Smooth muscle cell (in vitro differentiated cells): ENCODE measurements at regions not wholly inside any gene's neighbourhood (a gene's known extent, or its start where the extent isn't known, plus 50 kb on each side); places are given as distances from the start of the nearest gene placed in this dataset.

Source experiments
- DNase-seq: peaks from one replicate; lab custom pipeline; 2025; ENCODE audit not compliant: unreplicated experiment; lab: John Stamatoyannopoulos, UW
- H2AFZ ChIP-seq: fragments of 200-600 bp; sonication (generic); 2 replicates; pipeline ENCODE4 v1.6.0; 2016; ENCODE audit warnings: antibody characterized with exemption, low read depth, mild to moderate bottlenecking
- H3F3A ChIP-seq: fragments of 200-600 bp; sonication (generic); 2 replicates; pipeline ENCODE4 v1.6.0; 2017; ENCODE audit warnings: antibody characterized with exemption, low read depth
- H3K27ac ChIP-seq: fragments of 200-600 bp; sonication (generic); 2 replicates; pipeline ENCODE4 v1.5.1; 2016; ENCODE audit warnings: low read depth, mild to moderate bottlenecking
- H3K27me3 ChIP-seq: fragments of 200-600 bp; sonication (generic); 2 replicates; pipeline ENCODE4 v1.6.1; 2016; ENCODE audit warnings: low read depth, mild to moderate bottlenecking
- H3K36me3 ChIP-seq: fragments of 200-600 bp; sonication (generic); 2 replicates; pipeline ENCODE4 v1.5.1; 2016; ENCODE audit warnings: low read depth
- H3K4me1 ChIP-seq: fragments of 200-600 bp; sonication (generic); 2 replicates; pipeline ENCODE4 v1.5.1; 2016; ENCODE audit warnings: low read depth
- H3K4me2 ChIP-seq: fragments of 200-600 bp; sonication (generic); 2 replicates; pipeline ENCODE4 v1.6.0; 2016; ENCODE audit warnings: mild to moderate bottlenecking
- H3K4me3 ChIP-seq: fragments of 200-600 bp; sonication (generic); 2 replicates; pipeline ENCODE4 v1.5.1; 2016; ENCODE audit warnings: mild to moderate bottlenecking
- H3K79me2 ChIP-seq: fragments of 200-600 bp; sonication (generic); 2 replicates; pipeline ENCODE4 v1.6.0; 2016; ENCODE audit warnings: low read depth, mild to moderate bottlenecking
- H3K9ac ChIP-seq: fragments of 200-600 bp; sonication (generic); 2 replicates; pipeline ENCODE4 v1.6.0; 2016; ENCODE audit warnings: low read depth
- H3K9me3 ChIP-seq: fragments of 200-600 bp; sonication (generic); replicated peaks from 2 replicates; pipeline ENCODE4 v1.5.1; 2016; ENCODE audit warnings: low read depth
- H4K20me1 ChIP-seq: fragments of 200-600 bp; sonication (generic); 2 replicates; pipeline ENCODE4 v1.6.0; 2016; ENCODE audit warnings: low read depth
- WGBS: methylation state at CpG from one replicate; pipeline ENCODE4 v1.1.7; 2016; ENCODE audit warnings: low lambda C conversion rate; 5-methylcytosine and 5-hydroxymethylcytosine counted together
- TF ChIP-seq, protein P1 (sequence below): fragments of 200-600 bp; sonication (generic); IDR thresholded peaks from 2 replicates; pipeline ENCODE4 v1.5.1; 2017; ENCODE audit warnings: borderline replicate concordance, mild to moderate bottlenecking, antibody characterized with exemption; ENCODE audit not compliant: insufficient read depth, poor library complexity, severe bottlenecking

DNA sequence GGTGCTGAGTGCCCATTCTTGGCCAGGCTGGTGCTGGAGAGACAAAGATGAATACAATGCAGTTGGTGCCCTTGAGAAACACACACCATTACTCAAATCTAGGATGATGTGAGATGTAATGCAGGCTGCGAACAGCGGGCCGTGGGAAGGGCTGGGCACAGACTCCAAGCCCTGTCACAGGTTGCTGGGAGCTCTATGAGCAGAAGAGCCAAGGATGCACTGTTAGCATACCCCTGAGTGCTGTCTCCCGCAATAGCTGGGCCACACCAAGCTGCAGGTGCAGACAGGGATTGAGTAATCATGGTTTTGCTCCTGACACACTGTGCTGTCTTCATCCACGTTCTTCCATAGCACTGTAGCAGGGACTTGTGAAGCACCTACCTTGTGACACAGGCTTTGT lies 247.5 kb upstream of the CRY1 start:
- Histone ChIP-seq H3K79me2 (no peaks in the 10 kb centered on the region), H3K4me2 (no peak overlapping the region), H3K9ac (no peak overlapping the region), H3F3A (no peaks in the 10 kb centered on the region), H2AFZ (no peak overlapping the region), H3K4me1 (no peaks in the 10 kb centered on the region), H3K9me3 (no peaks in the 10 kb centered on the region), H3K27ac (no peak overlapping the region), H3K4me3 (no peak overlapping the region), H3K36me3 (no peaks in the 10 kb centered on the region), H4K20me1 (no peaks in the 10 kb centered on the region), H3K27me3 (peaks cover 27% of the 10 kb centered on the region)
- no peak for DNase-seq
- WGBS: 93% methylated on average over 5 of the region's 5 CpGs
- TF ChIP-seq, protein P1, sequence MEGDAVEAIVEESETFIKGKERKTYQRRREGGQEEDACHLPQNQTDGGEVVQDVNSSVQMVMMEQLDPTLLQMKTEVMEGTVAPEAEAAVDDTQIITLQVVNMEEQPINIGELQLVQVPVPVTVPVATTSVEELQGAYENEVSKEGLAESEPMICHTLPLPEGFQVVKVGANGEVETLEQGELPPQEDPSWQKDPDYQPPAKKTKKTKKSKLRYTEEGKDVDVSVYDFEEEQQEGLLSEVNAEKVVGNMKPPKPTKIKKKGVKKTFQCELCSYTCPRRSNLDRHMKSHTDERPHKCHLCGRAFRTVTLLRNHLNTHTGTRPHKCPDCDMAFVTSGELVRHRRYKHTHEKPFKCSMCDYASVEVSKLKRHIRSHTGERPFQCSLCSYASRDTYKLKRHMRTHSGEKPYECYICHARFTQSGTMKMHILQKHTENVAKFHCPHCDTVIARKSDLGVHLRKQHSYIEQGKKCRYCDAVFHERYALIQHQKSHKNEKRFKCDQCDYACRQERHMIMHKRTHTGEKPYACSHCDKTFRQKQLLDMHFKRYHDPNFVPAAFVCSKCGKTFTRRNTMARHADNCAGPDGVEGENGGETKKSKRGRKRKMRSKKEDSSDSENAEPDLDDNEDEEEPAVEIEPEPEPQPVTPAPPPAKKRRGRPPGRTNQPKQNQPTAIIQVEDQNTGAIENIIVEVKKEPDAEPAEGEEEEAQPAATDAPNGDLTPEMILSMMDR: no peak

DNA sequence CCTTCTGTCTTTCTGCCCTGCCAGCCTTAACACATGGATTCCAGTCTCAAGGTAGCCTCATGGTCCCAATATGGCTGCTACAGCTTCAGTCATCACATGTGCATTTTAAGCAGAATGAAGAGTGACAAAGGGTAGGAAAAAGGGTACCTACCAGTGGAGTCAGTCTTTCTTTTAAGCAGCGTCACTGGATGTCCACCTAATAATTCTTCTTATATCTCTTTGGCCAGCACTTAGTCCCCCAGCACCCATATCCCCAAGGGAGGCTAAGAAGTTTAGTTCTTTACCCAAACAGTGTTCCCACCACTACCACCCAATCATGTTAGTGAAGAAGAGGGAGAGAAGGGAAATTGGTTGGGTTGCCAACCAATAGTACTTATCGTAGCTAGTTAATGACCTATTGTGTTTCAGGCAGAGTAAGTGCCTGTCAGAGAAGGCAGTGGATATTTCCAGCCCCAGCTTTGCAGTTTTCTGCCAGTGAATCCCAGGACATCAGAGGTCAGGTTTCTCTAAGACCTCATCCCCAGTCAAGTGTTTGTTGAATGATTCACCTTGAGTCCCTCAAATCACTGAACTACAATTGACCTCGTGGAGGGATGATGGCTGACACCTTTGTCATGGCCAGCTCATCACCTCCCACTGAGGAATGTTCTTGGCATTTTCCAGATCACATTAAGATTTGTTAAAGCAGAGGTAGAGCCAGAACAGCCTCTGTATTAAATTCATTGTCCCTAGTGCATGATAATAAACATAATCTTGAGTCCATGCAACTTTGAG lies 250.9 kb upstream of the CRY1 start:
- Histone ChIP-seq H2AFZ (no peak overlapping the region), H3K4me2 (no peak overlapping the region), H3F3A (no peaks in the 10 kb centered on the region), H4K20me1 (no peaks in the 10 kb centered on the region), H3K27me3 (peaks cover 21% of the 10 kb centered on the region), H3K9ac (no peak overlapping the region), H3K27ac (no peak overlapping the region), H3K79me2 (no peaks in the 10 kb centered on the region), H3K4me3 (no peak overlapping the region), H3K4me1 (no peaks in the 10 kb centered on the region), H3K36me3 (no peaks in the 10 kb centered on the region), H3K9me3 (no peaks in the 10 kb centered on the region)
- TF ChIP-seq, protein P1: no peak
- WGBS: 65% methylated on average over 3 of the region's 3 CpGs
- DNase-seq: no peak

GRCh38 chr12:107347261-107347660 lies 253.9 kb upstream of the CRY1 start:
- Histone ChIP-seq H3K27ac (no peak overlapping the region), H3K4me1 (no peaks in the 10 kb centered on the region), H3F3A (no peaks in the 10 kb centered on the region), H3K4me2 (no peak overlapping the region), H4K20me1 (no peaks in the 10 kb centered on the region), H3K79me2 (no peaks in the 10 kb centered on the region), H2AFZ (no peak overlapping the region), H3K36me3 (no peaks in the 10 kb centered on the region), H3K4me3 (no peak overlapping the region), H3K9me3 (no peaks in the 10 kb centered on the region), H3K9ac (no peak overlapping the region), H3K27me3 (peaks cover 14% of the 10 kb centered on the region)
- TF ChIP-seq, protein P1: no peak
- 98% methylated on average over 3 of the region's 3 CpGs for WGBS
- no peak for DNase-seq

- Histone ChIP-seq H3F3A (no peaks in the 10 kb centered on the region), H3K27me3 (peaks cover 10% of the 10 kb centered on the region), H3K79me2 (no peaks in the 10 kb centered on the region), H3K36me3 (no peaks in the 10 kb centered on the region), H3K4me1 (no peaks in the 10 kb centered on the region), H3K9ac (no peak overlapping the region), H3K9me3 (no peaks in the 10 kb centered on the region), H3K4me3 (no peak overlapping the region), H2AFZ (no peak overlapping the region), H3K27ac (peak overlapping the region; percentile 12), H4K20me1 (no peaks in the 10 kb centered on the region), H3K4me2 (no peak overlapping the region)
- TF ChIP-seq, protein P1: no peak
- no peak for DNase-seq
- WGBS: 39% methylated on average over 5 of the region's 5 CpGs
These were observed 255.8 kb upstream of the CRY1 start for GRCh38 chr12:107349008-107349747.
